Activated naive CD8-positive, alpha-beta T cell treated with anti-CD3 and anti-CD28 coated beads, Interleukin-2, amount 10 ng/mL, durations not matched to agents 7 days and 5 days (primary cell): ENCODE measurements at regions not wholly inside any gene's neighbourhood (a gene's known extent, or its start where the extent isn't known, plus 50 kb on each side); places are given as distances from the start of the nearest gene placed in this dataset.

Experiments used
- ATAC-seq: fragments of 150-1000 bp; cut with Tn5 transposase; one replicate; pipeline ENCODE4 v1.10.0; 2021; ENCODE audit warnings: low read depth, moderate library complexity
- POLR2A ChIA-PET: fragments of 350-600 bp; sonication (Branson Sonifier 250); formaldehyde crosslinking; loops from one replicate; lab custom pipeline; 2021; ENCODE audit warnings: antibody characterized with exemption; lab: Charles Lee
- DNase-seq: peaks from one replicate; pipeline ENCODE4 v3.0.0; 2021
- H3K27ac Mint-ChIP-seq: one replicate; pipeline ENCODE4 v1.8.0; 2022; ENCODE audit warnings: mild to moderate bottlenecking, mixed read lengths
- H3K27me3 Mint-ChIP-seq: one replicate; pipeline ENCODE4 v1.8.0; 2022; ENCODE audit warnings: mild to moderate bottlenecking, moderate library complexity, mixed read lengths
- H3K36me3 Mint-ChIP-seq: one replicate; pipeline ENCODE4 v1.8.0; 2021; ENCODE audit warnings: mild to moderate bottlenecking, mixed read lengths
- H3K4me1 Mint-ChIP-seq: one replicate; pipeline ENCODE4 v1.8.0; 2021; ENCODE audit warnings: mixed read lengths
- H3K4me3 Mint-ChIP-seq: one replicate; pipeline ENCODE4 v1.8.0; 2022; ENCODE audit warnings: mild to moderate bottlenecking, moderate library complexity, mixed read lengths
- H3K9me3 Mint-ChIP-seq: one replicate; pipeline ENCODE4 v1.8.0; 2021; ENCODE audit warnings: mixed read lengths

GRCh38 chr1:17927952-17928351 is 172.8 kb downstream of the ACTL8 start:
- Mint-ChIP-seq H3K4me3 (no peak overlapping the region), H3K4me1 (no peaks in the 10 kb centered on the region), H3K27me3 (peaks cover 5% of the 10 kb centered on the region), H3K9me3 (no peaks in the 10 kb centered on the region), H3K27ac (no peak overlapping the region), H3K36me3 (no peaks in the 10 kb centered on the region)
- POLR2A ChIA-PET, result no interaction called here
- ATAC-seq, result no peak
- no peak for DNase-seq

- Mint-ChIP-seq H3K27ac (no peak overlapping the region), H3K9me3 (no peaks in the 10 kb centered on the region), H3K36me3 (no peaks in the 10 kb centered on the region), H3K4me3 (no peak overlapping the region), H3K4me1 (no peaks in the 10 kb centered on the region), H3K27me3 (peaks cover 5% of the 10 kb centered on the region)
- POLR2A ChIA-PET, result no interaction called here
- ATAC-seq (no peak), DNase-seq (no peak)
Observed at GRCh38 chr1:17929224-17929623, 174.1 kb downstream of the ACTL8 start.

- ATAC-seq, result no peak
- no peak for DNase-seq
- no peaks in the 10 kb centered on the region for H3K36me3 Mint-ChIP-seq
- POLR2A ChIA-PET, result no interaction called here
- no peak overlapping the region for H3K4me3 Mint-ChIP-seq
- no peak overlapping the region for H3K27ac Mint-ChIP-seq
- H3K27me3 Mint-ChIP-seq, result peaks cover 3% of the 10 kb centered on the region
- no peaks in the 10 kb centered on the region for H3K4me1 Mint-ChIP-seq
- no peaks in the 10 kb centered on the region for H3K9me3 Mint-ChIP-seq
Observed at GRCh38 chr1:17930635-17931034, 175.5 kb downstream of the ACTL8 start.

- DNase-seq (no peak), ATAC-seq (no peak)
- Mint-ChIP-seq H3K4me1 (no peaks in the 10 kb centered on the region), H3K4me3 (no peak overlapping the region), H3K27ac (no peak overlapping the region), H3K36me3 (no peaks in the 10 kb centered on the region), H3K27me3 (peaks cover 3% of the 10 kb centered on the region), H3K9me3 (no peaks in the 10 kb centered on the region)
- POLR2A ChIA-PET, result no interaction called here
Observed at GRCh38 chr1:17932164-17932563, 175.4 kb upstream of the IGSF21 start.

GRCh38 chr1:17933501-17933900 is 174.1 kb upstream of the IGSF21 start:
- peaks cover 5% of the 10 kb centered on the region for H3K27me3 Mint-ChIP-seq
- no peaks in the 10 kb centered on the region for H3K9me3 Mint-ChIP-seq
- H3K27ac Mint-ChIP-seq, result no peak overlapping the region
- H3K4me3 Mint-ChIP-seq, result no peak overlapping the region
- H3K4me1 Mint-ChIP-seq, result no peaks in the 10 kb centered on the region
- DNase-seq (no peak), ATAC-seq (no peak)
- POLR2A ChIA-PET, result no interaction called here
- no peaks in the 10 kb centered on the region for H3K36me3 Mint-ChIP-seq

GRCh38 chr1:17933971-17934370 is 173.6 kb upstream of the IGSF21 start:
- ATAC-seq, result no peak
- peaks cover 5% of the 10 kb centered on the region for H3K27me3 Mint-ChIP-seq
- H3K36me3 Mint-ChIP-seq, result no peaks in the 10 kb centered on the region
- no peak overlapping the region for H3K4me3 Mint-ChIP-seq
- H3K27ac Mint-ChIP-seq, result no peak overlapping the region
- no peak for DNase-seq
- no peaks in the 10 kb centered on the region for H3K9me3 Mint-ChIP-seq
- POLR2A ChIA-PET, result no interaction called here
- no peaks in the 10 kb centered on the region for H3K4me1 Mint-ChIP-seq

GRCh38 chr1:17935230-17935629 is 172.4 kb upstream of the IGSF21 start:
- Mint-ChIP-seq H3K36me3 (no peaks in the 10 kb centered on the region), H3K4me1 (no peaks in the 10 kb centered on the region), H3K27ac (no peak overlapping the region), H3K4me3 (no peak overlapping the region), H3K27me3 (peaks cover 5% of the 10 kb centered on the region), H3K9me3 (no peaks in the 10 kb centered on the region)
- POLR2A ChIA-PET, result no interaction called here
- DNase-seq (no peak), ATAC-seq (no peak)

- no peak for DNase-seq
- no peaks in the 10 kb centered on the region for H3K36me3 Mint-ChIP-seq
- POLR2A ChIA-PET, result no interaction called here
- no peak overlapping the region for H3K27ac Mint-ChIP-seq
- H3K4me3 Mint-ChIP-seq, result no peak overlapping the region
- ATAC-seq, result no peak
- H3K4me1 Mint-ChIP-seq, result no peaks in the 10 kb centered on the region
- no peaks in the 10 kb centered on the region for H3K9me3 Mint-ChIP-seq
- peaks cover 2% of the 10 kb centered on the region for H3K27me3 Mint-ChIP-seq
Observed at GRCh38 chr1:17941431-17942189, 166.0 kb upstream of the IGSF21 start.

GRCh38 chr1:17943506-17943905 is 164.1 kb upstream of the IGSF21 start:
- Mint-ChIP-seq H3K9me3 (no peaks in the 10 kb centered on the region), H3K4me1 (no peaks in the 10 kb centered on the region), H3K27me3 (no peaks in the 10 kb centered on the region), H3K36me3 (no peaks in the 10 kb centered on the region), H3K27ac (no peak overlapping the region), H3K4me3 (no peak overlapping the region)
- POLR2A ChIA-PET, result no interaction called here
- no peak for DNase-seq
- no peak for ATAC-seq

GRCh38 chr1:17944646-17945045 is 163.0 kb upstream of the IGSF21 start:
- ATAC-seq (no peak), DNase-seq (no peak)
- no peaks in the 10 kb centered on the region for H3K27me3 Mint-ChIP-seq
- H3K4me3 Mint-ChIP-seq, result no peak overlapping the region
- no peaks in the 10 kb centered on the region for H3K4me1 Mint-ChIP-seq
- H3K27ac Mint-ChIP-seq, result no peak overlapping the region
- POLR2A ChIA-PET, result no interaction called here
- H3K36me3 Mint-ChIP-seq, result no peaks in the 10 kb centered on the region
- H3K9me3 Mint-ChIP-seq, result no peaks in the 10 kb centered on the region

GRCh38 chr1:17946434-17946833 is 161.2 kb upstream of the IGSF21 start:
- no peak for DNase-seq
- POLR2A ChIA-PET, result interaction anchor here (0.6 kb wide), 1 partner anchor 473 kb away, joined by 3 read pairs; no protein-coding TSS in a partner anchor
- no peak overlapping the region for H3K27ac Mint-ChIP-seq
- H3K4me3 Mint-ChIP-seq, result no peak overlapping the region
- H3K27me3 Mint-ChIP-seq, result no peaks in the 10 kb centered on the region
- H3K9me3 Mint-ChIP-seq, result no peaks in the 10 kb centered on the region
- no peaks in the 10 kb centered on the region for H3K4me1 Mint-ChIP-seq
- no peak for ATAC-seq
- H3K36me3 Mint-ChIP-seq, result no peaks in the 10 kb centered on the region

GRCh38 chr1:17948594-17948993 is 159.0 kb upstream of the IGSF21 start:
- Mint-ChIP-seq H3K9me3 (no peaks in the 10 kb centered on the region), H3K36me3 (no peaks in the 10 kb centered on the region), H3K27ac (no peak overlapping the region), H3K27me3 (peaks cover 4% of the 10 kb centered on the region), H3K4me3 (no peak overlapping the region), H3K4me1 (no peaks in the 10 kb centered on the region)
- DNase-seq, result no peak
- no peak for ATAC-seq
- POLR2A ChIA-PET, result no interaction called here

GRCh38 chr1:17949511-17949910 is 158.1 kb upstream of the IGSF21 start:
- no peak overlapping the region for H3K4me3 Mint-ChIP-seq

GRCh38 chr1:17950728-17951127 is 156.9 kb upstream of the IGSF21 start:
- Mint-ChIP-seq H3K4me1 (no peaks in the 10 kb centered on the region), H3K4me3 (no peak overlapping the region), H3K27ac (no peak overlapping the region), H3K36me3 (no peaks in the 10 kb centered on the region), H3K9me3 (no peaks in the 10 kb centered on the region), H3K27me3 (peaks cover 5% of the 10 kb centered on the region)
- POLR2A ChIA-PET, result no interaction called here
- no peak for DNase-seq
- ATAC-seq, result no peak

More at GRCh38 chr1:17949511-17949910, 158.1 kb upstream of the IGSF21 start:
- no peak for DNase-seq
- ATAC-seq, result no peak
- no peak overlapping the region for H3K27ac Mint-ChIP-seq
- POLR2A ChIA-PET, result no interaction called here
- H3K27me3 Mint-ChIP-seq, result peaks cover 4% of the 10 kb centered on the region
- H3K9me3 Mint-ChIP-seq, result no peaks in the 10 kb centered on the region
- H3K4me1 Mint-ChIP-seq, result no peaks in the 10 kb centered on the region
- no peaks in the 10 kb centered on the region for H3K36me3 Mint-ChIP-seq
